ENCODE measurements at regions not wholly inside any gene's neighbourhood (a gene's known extent, or its start where the extent isn't known, plus 50 kb on each side); places are given as distances from the start of the nearest gene placed in this dataset.

DNA sequence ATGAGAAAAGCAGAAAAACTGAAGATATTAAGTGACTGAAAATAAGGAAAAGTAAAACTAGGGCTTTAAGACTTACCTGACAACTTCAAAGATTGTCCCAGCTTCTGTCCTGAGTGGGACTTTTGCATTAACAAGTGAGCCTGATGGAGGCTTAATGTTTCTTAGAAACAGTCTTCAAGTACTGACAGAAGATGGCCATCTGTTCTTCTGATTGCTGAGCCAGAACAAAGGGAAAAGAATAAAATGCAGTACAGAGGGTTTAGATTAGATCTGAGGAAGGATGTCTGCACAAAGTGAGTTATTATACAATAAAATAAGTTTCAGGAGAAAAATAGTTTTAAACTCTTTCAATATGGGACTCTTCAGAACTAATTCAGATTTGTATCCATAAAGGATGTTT lies 500.7 kb downstream of the CETN3 start:
- no peak for DNase-seq

- DNase-seq, result no peak
These were observed 505.1 kb downstream of the CETN3 start for GRCh38 chr5:89904442-89904841.

GRCh38 chr5:89901983-89902382 lies 507.6 kb downstream of the CETN3 start:
- DNase-seq, result no peak

GRCh38 chr5:89901346-89901745 lies 508.2 kb downstream of the CETN3 start:
- no peak for DNase-seq

GRCh38 chr5:89900346-89900745 lies 509.2 kb downstream of the CETN3 start:
- DNase-seq, result no peak

DNA sequence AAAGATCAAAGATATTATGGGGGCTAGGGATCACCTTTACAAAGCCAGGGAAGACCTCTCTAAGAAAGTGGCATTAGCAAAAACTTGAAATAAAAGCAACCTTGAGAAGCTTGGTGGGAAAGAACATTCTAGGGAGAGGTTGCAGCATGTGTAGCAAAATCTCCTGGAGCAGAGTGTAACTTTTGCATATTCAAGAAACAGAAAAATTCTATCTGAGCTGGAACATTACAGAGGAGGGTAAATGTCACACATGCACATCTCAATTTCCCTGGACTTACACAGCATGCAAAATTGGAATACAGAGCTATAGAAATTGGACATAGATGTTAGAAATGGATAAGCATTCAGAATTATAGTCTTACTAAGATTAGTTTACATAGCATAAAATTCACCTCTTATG lies 510.0 kb downstream of the CETN3 start:
- DNase-seq, result no peak

DNA sequence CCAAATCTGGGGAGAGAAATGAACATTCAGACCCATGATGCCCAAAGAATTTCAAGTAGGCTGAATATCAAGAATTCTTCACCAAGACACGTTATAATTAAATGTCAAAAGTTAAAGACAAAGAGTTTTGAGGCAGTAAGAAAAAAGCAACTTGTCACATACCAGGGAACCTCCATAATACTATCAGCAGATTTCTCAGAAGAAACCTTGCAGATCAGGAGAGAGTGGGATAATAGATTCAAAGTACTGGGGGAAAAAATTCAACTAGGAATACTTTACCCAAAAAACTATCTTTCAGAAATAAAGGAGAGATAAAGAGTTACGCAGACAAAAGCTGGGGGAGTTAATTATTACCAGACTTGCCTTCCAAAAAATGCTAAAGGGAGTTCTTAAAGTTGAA lies 516.0 kb downstream of the CETN3 start:
- no peak for DNase-seq

DNA sequence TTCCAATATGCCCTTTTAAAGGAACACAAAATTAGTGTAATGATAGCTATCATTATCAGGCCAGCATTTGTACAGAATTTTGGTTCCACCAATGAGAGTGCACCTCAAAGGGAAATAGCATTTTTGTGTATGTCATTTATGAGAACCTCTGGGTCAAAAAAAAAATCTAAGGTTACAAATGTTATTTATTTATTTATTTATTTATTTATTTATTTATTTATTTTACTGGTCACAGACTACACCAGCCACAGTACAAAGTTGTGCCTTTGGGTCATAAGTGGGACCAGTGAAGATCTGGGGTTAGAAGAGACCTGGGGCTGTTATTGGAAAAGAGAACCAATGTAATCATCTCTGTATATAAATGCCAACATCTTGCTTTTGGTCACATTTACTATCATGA lies 523.9 kb downstream of the CETN3 start:
- DNase-seq, result no peak

GRCh38 chr5:89883967-89884366 lies 525.6 kb downstream of the CETN3 start:
- DNase-seq, result no peak

GRCh38 chr5:89878140-89879132 lies 531.1 kb downstream of the CETN3 start:
- peak in 1 of 3 experiments; percentile 5 for DNase-seq

DNA sequence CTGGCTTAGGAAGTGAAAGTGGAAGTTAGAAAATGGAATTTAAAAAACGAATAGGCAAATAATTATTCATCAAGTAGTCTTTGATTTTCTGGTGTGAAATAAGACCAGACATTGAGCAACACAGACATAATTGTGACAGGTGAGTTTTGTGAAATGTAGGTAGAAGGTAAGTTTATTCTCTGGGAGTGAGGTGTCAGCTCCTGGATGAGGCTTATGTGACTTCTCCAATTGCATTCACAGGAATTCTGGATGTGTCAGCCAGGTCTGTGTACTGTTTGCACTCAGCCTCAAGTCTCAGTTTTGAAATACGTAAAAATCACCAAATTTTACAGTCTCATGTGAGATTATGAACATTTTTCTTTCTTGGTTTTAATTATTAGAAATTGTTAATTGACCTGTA lies 537.6 kb downstream of the CETN3 start:
- no peak for DNase-seq

DNA sequence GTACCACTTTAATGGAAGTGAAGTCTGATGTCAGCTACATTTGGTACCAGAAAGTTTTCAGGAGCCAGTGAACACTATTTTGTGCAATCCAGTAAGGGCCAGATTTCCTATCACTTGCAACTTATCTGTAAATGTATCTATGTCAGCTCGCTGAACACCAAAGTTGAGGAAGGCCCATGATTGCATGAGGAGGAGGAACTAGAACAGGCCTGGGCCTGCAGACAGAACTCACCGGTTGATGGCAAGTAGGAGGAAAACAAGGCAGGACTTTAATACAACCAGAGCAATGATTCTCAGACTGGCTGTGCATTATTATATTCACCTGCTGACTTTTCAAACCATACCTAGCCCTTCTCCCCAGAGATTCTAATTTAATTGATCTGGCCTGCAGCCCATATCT lies 540.2 kb downstream of the CETN3 start:
- DNase-seq, result no peak

DNA sequence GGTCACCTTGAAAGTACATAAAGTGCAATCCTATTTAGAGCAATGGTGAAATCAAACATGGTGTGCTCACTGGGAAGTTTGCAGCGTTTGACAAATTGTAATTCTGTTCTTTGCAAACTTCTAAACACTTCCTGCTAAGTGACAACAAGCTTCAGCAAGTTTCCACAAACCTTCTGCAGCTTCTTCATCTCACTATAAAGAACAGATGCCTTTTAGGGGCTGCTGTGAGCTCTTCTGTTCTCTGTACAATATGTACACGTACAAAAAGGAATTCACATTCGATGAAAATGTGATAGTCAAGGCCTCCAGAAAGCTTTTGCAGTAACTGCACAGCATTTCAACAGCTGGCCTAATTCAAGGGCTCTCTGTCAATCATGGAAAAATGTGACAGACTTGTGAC lies 543.1 kb downstream of the CETN3 start:
- DNase-seq, result no peak

DNA sequence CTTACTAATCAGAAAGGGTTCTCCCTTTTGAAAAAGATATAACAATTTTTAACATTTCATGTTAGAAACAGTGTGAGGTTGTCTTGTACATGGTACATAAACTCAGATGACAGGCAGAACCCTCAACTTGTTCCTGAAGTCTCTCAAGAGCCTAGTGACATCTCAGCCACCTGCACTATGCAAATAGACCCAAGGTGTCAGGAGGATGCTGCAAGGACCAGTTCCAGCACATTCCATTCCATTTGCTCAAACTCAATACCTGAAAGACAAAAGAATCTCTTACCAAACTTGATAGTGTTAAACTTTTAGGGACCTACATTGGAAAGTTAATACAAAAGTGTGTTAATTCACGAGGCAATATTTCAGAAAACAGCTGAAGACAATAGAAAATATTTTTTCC lies 544.6 kb downstream of the CETN3 start:
- no peak for DNase-seq

- no peak for DNase-seq
These were observed 551.8 kb downstream of the CETN3 start for GRCh38 chr5:89857790-89858189.

DNA sequence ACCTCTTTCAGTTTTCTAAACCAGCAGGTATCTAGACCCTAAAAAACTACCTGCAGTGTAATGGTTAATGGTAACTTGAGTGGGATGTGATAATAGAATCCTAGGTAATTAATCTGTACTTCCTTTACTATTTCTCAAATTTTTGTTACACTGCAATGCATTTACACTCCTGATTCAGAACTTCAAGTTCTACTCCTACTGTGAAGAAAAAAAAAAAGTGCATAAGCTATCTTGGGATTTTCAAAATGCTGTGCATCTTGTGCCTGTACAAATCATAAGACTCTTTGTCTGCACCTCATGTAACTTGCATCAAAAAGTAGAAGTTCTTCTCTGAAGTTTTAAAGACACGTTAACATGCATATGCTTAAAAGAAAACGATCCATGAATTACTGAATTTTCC lies 554.1 kb downstream of the CETN3 start:
- no peak for DNase-seq

- DNase-seq, result no peak
These were observed 557.6 kb downstream of the CETN3 start for GRCh38 chr5:89851911-89852310.

DNA sequence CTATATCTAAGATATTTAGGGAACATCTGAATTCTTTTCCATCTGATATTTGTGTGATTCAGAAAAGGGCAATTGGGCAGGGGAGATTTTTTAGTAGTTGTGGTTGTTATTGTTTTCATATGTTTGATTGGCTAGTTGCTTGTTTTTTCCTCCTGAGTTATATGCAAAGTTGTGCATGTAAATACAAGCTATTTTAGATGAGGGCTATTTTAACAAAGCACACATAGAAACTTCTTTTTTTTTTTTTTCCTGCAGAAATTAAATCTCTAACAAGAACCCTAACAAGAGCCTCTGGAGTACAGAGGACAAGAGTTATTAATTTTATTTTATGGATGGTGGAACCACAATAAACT lies 559.1 kb downstream of the CETN3 start:
- DNase-seq, result no peak

- DNase-seq, result no peak
These were observed 559.6 kb downstream of the CETN3 start for GRCh38 chr5:89849830-89850512.

GRCh38 chr5:89847743-89848142 lies 561.8 kb downstream of the CETN3 start:
- no peak for DNase-seq

DNA sequence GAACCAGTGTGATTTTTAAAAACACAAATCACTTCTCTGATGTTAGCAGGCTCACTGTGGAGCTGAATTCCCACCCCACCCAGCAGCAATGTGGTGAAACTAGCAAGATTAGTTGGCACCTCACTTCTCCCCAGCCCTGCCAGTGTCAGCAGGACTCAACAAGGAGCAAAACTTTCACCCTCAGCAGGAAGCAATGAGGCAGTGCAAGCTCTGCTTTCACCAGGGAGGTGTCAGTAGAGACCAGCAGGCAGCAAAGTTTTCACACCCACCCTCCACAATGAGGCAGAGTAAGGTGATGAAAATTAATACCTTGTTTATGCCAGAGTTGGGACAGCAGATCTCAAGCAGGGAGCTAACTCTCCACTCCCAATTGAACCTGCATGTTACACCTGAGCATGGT lies 565.0 kb downstream of the CETN3 start:
- no peak for DNase-seq

DNA sequence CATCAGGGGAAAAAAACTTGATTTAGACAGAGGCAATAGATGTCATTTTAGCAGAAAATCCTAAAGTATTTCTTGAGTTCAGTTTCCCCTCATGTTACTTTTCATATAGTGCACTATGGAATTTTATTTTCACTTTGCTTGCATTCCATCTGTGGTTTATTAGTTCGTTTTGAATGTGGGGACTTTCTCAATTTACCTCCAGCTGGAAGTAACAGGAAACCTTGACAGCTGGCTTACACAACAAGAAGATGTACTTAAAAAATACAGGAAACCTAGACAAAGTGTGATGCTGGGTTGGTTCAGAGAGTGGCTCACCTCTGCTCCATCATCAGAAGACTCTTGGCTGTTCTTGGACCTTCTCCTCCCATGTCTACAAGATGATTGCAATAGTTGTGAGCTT lies 567.0 kb downstream of the CETN3 start:
- no peak for DNase-seq

DNA sequence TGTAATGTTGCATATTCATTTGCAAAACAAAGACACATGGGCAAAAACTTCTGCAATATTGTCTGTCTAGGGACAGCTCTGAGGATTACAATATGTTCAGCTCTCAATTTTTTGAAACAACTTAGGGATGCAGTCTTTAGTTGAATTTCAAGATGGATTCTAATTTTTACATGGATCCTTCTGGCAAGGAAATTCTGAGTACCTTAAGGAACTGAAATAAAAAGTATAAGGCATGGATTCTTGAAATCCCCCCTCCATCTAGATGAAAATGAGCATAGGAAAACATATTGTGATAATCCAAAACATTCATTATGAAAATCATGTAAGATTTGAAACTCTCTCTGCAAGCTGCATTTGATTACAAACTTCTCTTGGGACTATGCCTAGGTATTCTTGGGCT lies 568.6 kb downstream of the CETN3 start:
- DNase-seq, result no peak

GRCh38 chr5:89830691-89831090 lies 578.9 kb downstream of the CETN3 start:
- no peak for DNase-seq
